ENCODE measurements at regions not wholly inside any gene's neighbourhood (a gene's known extent, or its start where the extent isn't known, plus 50 kb on each side); places are given as distances from the start of the nearest gene placed in this dataset.
"Not testable (repeated sequence)": the region's sequence is repeated elsewhere in the genome, so short reads cannot be mapped to it uniquely, and the experiment has no call there.

DNA sequence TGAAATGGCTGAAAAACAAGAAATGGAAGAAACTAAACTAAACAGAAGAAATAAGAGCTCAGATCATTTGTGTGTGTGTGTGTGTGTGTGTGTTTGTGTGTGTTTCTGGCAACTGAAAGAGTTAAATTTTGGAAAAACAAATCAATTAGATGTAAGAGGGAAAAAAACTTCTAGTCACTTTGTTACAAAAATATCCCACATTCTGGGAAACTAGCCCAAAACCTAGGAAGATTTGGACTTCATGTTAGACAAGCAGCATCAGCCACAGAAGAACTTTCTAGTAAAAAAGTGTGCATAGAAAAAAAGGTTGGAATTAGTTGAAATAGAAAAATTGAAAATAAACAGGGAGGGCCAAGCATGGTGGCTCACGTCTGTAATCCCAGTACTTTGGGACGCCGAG is 111.6 kb upstream of the PRKG2 start:
- ChIA-PET CTCF (no interaction called here), POLR2A (no interaction called here)
- H3K4me1 ChIP-seq (ENCODE audit: control insufficient read depth, insufficient read depth, low read length), result no peaks in the 10 kb centered on the region
- H3K4me3 ChIP-seq (ENCODE audit: low read depth, low read length), result no peak overlapping the region
- H3K9me3 ChIP-seq (ENCODE audit: control insufficient read depth, insufficient read depth, low read depth, low read length), result no peaks in the 10 kb centered on the region
- H3K36me3 ChIP-seq (ENCODE audit: control insufficient read depth in 2 of 2, insufficient read depth in 1 of 2, low read length in 2 of 2), result no peaks in the 10 kb centered on the region
- TF ChIP-seq, protein P1, sequence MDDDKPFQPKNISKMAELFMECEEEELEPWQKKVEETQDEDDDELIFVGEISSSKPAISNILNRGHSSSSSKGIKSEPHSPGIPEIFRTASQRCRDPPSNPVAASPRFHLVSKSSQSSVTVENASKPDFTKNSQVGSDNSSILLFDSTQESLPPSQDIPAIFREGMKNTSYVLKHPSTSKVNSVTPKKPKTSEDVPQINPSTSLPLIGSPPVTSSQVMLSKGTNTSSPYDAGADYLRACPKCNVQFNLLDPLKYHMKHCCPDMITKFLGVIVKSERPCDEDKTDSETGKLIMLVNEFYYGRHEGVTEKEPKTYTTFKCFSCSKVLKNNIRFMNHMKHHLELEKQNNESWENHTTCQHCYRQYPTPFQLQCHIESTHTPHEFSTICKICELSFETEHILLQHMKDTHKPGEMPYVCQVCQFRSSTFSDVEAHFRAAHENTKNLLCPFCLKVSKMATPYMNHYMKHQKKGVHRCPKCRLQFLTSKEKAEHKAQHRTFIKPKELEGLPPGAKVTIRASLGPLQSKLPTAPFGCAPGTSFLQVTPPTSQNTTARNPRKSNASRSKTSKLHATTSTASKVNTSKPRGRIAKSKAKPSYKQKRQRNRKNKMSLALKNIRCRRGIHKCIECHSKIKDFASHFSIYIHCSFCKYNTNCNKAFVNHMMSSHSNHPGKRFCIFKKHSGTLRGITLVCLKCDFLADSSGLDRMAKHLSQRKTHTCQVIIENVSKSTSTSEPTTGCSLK (tag by site-specific recombination; IDR thresholded peaks at IDR 0.05), result no peak
- TF ChIP-seq, protein P2, sequence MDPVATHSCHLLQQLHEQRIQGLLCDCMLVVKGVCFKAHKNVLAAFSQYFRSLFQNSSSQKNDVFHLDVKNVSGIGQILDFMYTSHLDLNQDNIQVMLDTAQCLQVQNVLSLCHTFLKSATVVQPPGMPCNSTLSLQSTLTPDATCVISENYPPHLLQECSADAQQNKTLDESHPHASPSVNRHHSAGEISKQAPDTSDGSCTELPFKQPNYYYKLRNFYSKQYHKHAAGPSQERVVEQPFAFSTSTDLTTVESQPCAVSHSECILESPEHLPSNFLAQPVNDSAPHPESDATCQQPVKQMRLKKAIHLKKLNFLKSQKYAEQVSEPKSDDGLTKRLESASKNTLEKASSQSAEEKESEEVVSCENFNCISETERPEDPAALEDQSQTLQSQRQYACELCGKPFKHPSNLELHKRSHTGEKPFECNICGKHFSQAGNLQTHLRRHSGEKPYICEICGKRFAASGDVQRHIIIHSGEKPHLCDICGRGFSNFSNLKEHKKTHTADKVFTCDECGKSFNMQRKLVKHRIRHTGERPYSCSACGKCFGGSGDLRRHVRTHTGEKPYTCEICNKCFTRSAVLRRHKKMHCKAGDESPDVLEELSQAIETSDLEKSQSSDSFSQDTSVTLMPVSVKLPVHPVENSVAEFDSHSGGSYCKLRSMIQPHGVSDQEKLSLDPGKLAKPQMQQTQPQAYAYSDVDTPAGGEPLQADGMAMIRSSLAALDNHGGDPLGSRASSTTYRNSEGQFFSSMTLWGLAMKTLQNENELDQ (tag by site-specific recombination; IDR thresholded peaks at IDR 0.05; ENCODE audit: low read depth), result no peak
- TF ChIP-seq, protein P3, sequence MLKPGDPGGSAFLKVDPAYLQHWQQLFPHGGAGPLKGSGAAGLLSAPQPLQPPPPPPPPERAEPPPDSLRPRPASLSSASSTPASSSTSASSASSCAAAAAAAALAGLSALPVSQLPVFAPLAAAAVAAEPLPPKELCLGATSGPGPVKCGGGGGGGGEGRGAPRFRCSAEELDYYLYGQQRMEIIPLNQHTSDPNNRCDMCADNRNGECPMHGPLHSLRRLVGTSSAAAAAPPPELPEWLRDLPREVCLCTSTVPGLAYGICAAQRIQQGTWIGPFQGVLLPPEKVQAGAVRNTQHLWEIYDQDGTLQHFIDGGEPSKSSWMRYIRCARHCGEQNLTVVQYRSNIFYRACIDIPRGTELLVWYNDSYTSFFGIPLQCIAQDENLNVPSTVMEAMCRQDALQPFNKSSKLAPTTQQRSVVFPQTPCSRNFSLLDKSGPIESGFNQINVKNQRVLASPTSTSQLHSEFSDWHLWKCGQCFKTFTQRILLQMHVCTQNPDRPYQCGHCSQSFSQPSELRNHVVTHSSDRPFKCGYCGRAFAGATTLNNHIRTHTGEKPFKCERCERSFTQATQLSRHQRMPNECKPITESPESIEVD (tag by site-specific recombination; IDR thresholded peaks at IDR 0.05), result no peak
- TF ChIP-seq ZNF350 (tag by site-specific recombination; IDR thresholded peaks at IDR 0.05), result no peak
- TF ChIP-seq REPIN1 (tag by site-specific recombination; IDR thresholded peaks at IDR 0.05; ENCODE audit: low read depth), result no peak
- TF ChIP-seq ZNF660 (tag by site-specific recombination; IDR thresholded peaks at IDR 0.05), result no peak
- TF ChIP-seq, protein P4, sequence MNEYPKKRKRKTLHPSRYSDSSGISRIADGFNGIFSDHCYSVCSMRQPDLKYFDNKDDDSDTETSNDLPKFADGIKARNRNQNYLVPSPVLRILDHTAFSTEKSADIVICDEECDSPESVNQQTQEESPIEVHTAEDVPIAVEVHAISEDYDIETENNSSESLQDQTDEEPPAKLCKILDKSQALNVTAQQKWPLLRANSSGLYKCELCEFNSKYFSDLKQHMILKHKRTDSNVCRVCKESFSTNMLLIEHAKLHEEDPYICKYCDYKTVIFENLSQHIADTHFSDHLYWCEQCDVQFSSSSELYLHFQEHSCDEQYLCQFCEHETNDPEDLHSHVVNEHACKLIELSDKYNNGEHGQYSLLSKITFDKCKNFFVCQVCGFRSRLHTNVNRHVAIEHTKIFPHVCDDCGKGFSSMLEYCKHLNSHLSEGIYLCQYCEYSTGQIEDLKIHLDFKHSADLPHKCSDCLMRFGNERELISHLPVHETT (tag by site-specific recombination; IDR thresholded peaks at IDR 0.05), result no peak
- TF ChIP-seq ZNF114 (tag by site-specific recombination; IDR thresholded peaks at IDR 0.05), result no peak
- no peak for TF ChIP-seq ZNF335 (tag by site-specific recombination; conservative IDR thresholded peaks at IDR 0.05)
- TF ChIP-seq ZBTB7A (tag by site-specific recombination; IDR thresholded peaks at IDR 0.05; ENCODE audit: low read depth), result no peak
- no peak for TF ChIP-seq ZNF354C (tag by site-specific recombination; IDR thresholded peaks at IDR 0.05; ENCODE audit: borderline replicate concordance, low read depth)
- TF ChIP-seq MZF1 (tag by site-specific recombination; IDR thresholded peaks at IDR 0.05; ENCODE audit: borderline replicate concordance), result no peak
- TF ChIP-seq ZXDB (tag by site-specific recombination; IDR thresholded peaks at IDR 0.05), result no peak
- TF ChIP-seq ZNF610 (tag by site-specific recombination; IDR thresholded peaks at IDR 0.05; ENCODE audit: borderline replicate concordance), result no peak
- TF ChIP-seq ZNF146 (tag by site-specific recombination; IDR thresholded peaks at IDR 0.05), result no peak
- no peak for TF ChIP-seq GLI2 (tag by site-specific recombination; IDR thresholded peaks at IDR 0.05; ENCODE audit: borderline replicate concordance, low read depth)
- TF ChIP-seq KLF9 (tag by site-specific recombination; IDR thresholded peaks at IDR 0.05; ENCODE audit: low read depth), result no peak
- TF ChIP-seq ZNF585B (tag by site-specific recombination; IDR thresholded peaks at IDR 0.05), result no peak
- TF ChIP-seq, protein P5, sequence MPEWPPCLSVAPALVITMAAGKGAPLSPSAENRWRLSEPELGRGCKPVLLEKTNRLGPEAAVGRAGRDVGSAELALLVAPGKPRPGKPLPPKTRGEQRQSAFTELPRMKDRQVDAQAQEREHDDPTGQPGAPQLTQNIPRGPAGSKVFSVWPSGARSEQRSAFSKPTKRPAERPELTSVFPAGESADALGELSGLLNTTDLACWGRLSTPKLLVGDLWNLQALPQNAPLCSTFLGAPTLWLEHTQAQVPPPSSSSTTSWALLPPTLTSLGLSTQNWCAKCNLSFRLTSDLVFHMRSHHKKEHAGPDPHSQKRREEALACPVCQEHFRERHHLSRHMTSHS (tag by site-specific recombination; IDR thresholded peaks at IDR 0.05), result no peak
- TF ChIP-seq, protein P6, sequence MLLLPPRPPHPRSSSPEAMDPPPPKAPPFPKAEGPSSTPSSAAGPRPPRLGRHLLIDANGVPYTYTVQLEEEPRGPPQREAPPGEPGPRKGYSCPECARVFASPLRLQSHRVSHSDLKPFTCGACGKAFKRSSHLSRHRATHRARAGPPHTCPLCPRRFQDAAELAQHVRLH (tag by site-specific recombination; IDR thresholded peaks at IDR 0.05), result no peak
- no peak overlapping the region for H3K27ac ChIP-seq (ENCODE audit: extremely low read depth, low read depth, low read length)

DNA sequence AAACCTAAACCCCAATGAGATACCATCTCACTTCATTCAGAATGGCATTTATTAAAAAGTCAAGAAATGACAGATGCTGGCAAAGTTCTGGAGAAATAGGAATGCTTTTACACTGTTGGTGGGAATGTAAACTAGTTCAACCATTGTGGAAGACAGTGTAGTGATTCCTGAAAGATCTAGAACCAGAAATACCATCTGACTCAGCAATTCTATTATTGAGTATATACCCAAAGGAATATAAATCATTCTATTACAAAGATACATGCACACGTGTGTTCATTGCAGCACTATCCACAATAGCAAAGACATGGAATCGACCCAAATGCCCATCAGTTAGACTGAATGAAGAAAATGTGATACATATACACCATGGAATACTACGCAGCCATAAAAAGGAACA is 109.6 kb upstream of the PRKG2 start:
- H3K36me3 ChIP-seq (ENCODE audit: control insufficient read depth in 2 of 2, insufficient read depth in 1 of 2, low read length in 2 of 2); CTCF ChIA-PET: not testable (repeated sequence)

More for the DNA sequence above, 109.6 kb upstream of the PRKG2 start:
- H3K4me1 ChIP-seq (ENCODE audit: control insufficient read depth, insufficient read depth, low read length); H3K4me3 ChIP-seq (ENCODE audit: low read depth, low read length); H3K27ac ChIP-seq (ENCODE audit: extremely low read depth, low read depth, low read length); H3K9me3 ChIP-seq (ENCODE audit: control insufficient read depth, insufficient read depth, low read depth, low read length); POLR2A ChIA-PET: not testable (repeated sequence)

Data from HEK293 (cell line).